SW 1271 (cell line): ENCODE measurements at regions not wholly inside any gene's neighbourhood (a gene's known extent, or its start where the extent isn't known, plus 50 kb on each side); places are given as distances from the start of the nearest gene placed in this dataset.

Source experiments
- DNase-seq, 2 experiments: peaks; one replicate each; lab custom pipeline; 2025; lab: John Stamatoyannopoulos, UW

- DNase-seq: no peak
These were observed 192.7 kb downstream of the ANAPC1 start for GRCh38 chr2:111691164-111691875.

GRCh38 chr2:111692311-111692710, 191.7 kb downstream of the ANAPC1 start:
- DNase-seq: no peak

GRCh38 chr2:111694700-111695101, 189.3 kb downstream of the ANAPC1 start:
- no peak for DNase-seq

GRCh38 chr2:111695441-111696007, 188.5 kb downstream of the ANAPC1 start:
- no peak for DNase-seq

GRCh38 chr2:111696226-111696625, 187.8 kb downstream of the ANAPC1 start:
- DNase-seq: no peak

- DNase-seq: no peak
These were observed 186.4 kb downstream of the ANAPC1 start for GRCh38 chr2:111697560-111697959.

- no peak for DNase-seq
These were observed 185.9 kb downstream of the ANAPC1 start for GRCh38 chr2:111698089-111698488.

- peak; percentile 98 to 100 for DNase-seq
These were observed 185.0 kb downstream of the ANAPC1 start for GRCh38 chr2:111698743-111699554.

- DNase-seq: no peak
These were observed 182.7 kb downstream of the ANAPC1 start for GRCh38 chr2:111701266-111701665.

GRCh38 chr2:111701798-111702118, 182.2 kb downstream of the ANAPC1 start:
- no peak for DNase-seq

- DNase-seq: peak; percentile 49 to 80
These were observed 181.7 kb downstream of the ANAPC1 start for GRCh38 chr2:111702119-111702803.

GRCh38 chr2:111702804-111703196, 181.2 kb downstream of the ANAPC1 start:
- no peak for DNase-seq

GRCh38 chr2:111703759-111704158, 180.2 kb downstream of the ANAPC1 start:
- DNase-seq: no peak

- peak in 1 of 2 experiments; percentile 30 for DNase-seq
These were observed 179.7 kb downstream of the ANAPC1 start for GRCh38 chr2:111704246-111704645.

GRCh38 chr2:111705239-111705638, 178.8 kb downstream of the ANAPC1 start:
- no peak for DNase-seq

- peak; percentile 92 to 99 for DNase-seq
These were observed 178.2 kb downstream of the ANAPC1 start for GRCh38 chr2:111705711-111706336.

- DNase-seq: no peak
These were observed 177.5 kb downstream of the ANAPC1 start for GRCh38 chr2:111706481-111707001.

- no peak for DNase-seq
These were observed 176.3 kb downstream of the ANAPC1 start for GRCh38 chr2:111707700-111708099.

GRCh38 chr2:111708476-111709180, 175.4 kb downstream of the ANAPC1 start:
- DNase-seq: no peak

GRCh38 chr2:111709321-111709720, 174.7 kb downstream of the ANAPC1 start:
- DNase-seq: no peak

GRCh38 chr2:111710085-111710484, 173.9 kb downstream of the ANAPC1 start:
- no peak for DNase-seq
